Loucy (cell line): ENCODE measurements at regions not wholly inside any gene's neighbourhood (a gene's known extent, or its start where the extent isn't known, plus 50 kb on each side); places are given as distances from the start of the nearest gene placed in this dataset.

Source experiments
- EZH2phosphoT487 ChIP-seq: fragments of 200-600 bp; IDR thresholded peaks from 2 replicates; pipeline ENCODE4 v1.6.1; 2018; ENCODE audit warnings: antibody characterized with exemption, mild to moderate bottlenecking, moderate library complexity, borderline replicate concordance
- TF ChIP-seq, protein P1 (sequence below): fragments of 200-600 bp; sonication (generic); conservative IDR thresholded peaks from 2 replicates; pipeline ENCODE4 v1.5.1; 2014; ENCODE audit warnings: mild to moderate bottlenecking, antibody characterized with exemption, low read length

DNA sequence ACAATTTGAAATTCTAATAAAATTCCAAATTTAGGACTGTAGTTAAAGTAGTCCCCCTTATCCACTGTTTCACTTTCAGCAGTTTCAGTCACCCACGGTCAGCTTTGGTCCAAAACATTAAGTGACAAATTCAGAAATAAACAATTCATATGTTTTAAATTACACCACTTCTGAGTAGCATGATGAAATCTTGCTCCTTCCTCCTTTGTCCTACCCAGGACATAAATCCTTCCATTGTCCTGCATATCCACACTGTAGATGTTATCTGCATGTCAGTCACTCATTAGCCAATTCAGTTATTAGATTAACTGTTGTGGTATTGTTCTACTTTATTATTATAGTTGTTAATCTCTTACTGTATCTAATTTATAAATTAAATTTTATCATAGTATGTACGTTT lies 376.5 kb downstream of the SH3GL2 start:
- no peak for TF ChIP-seq EZH2phosphoT487
- TF ChIP-seq, protein P1, sequence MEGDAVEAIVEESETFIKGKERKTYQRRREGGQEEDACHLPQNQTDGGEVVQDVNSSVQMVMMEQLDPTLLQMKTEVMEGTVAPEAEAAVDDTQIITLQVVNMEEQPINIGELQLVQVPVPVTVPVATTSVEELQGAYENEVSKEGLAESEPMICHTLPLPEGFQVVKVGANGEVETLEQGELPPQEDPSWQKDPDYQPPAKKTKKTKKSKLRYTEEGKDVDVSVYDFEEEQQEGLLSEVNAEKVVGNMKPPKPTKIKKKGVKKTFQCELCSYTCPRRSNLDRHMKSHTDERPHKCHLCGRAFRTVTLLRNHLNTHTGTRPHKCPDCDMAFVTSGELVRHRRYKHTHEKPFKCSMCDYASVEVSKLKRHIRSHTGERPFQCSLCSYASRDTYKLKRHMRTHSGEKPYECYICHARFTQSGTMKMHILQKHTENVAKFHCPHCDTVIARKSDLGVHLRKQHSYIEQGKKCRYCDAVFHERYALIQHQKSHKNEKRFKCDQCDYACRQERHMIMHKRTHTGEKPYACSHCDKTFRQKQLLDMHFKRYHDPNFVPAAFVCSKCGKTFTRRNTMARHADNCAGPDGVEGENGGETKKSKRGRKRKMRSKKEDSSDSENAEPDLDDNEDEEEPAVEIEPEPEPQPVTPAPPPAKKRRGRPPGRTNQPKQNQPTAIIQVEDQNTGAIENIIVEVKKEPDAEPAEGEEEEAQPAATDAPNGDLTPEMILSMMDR: no peak
